GM12872 (cell line): ENCODE measurements at regions not wholly inside any gene's neighbourhood (a gene's known extent, or its start where the extent isn't known, plus 50 kb on each side); places are given as distances from the start of the nearest gene placed in this dataset.

Experiments used
- TF ChIP-seq, protein P1 (sequence below): IDR thresholded peaks from 3 replicates; pipeline ENCODE4 v1.5.1; 2011; ENCODE audit warnings: low read depth, mild to moderate bottlenecking, low read length, moderate library complexity; ENCODE audit not compliant: insufficient read depth

DNA sequence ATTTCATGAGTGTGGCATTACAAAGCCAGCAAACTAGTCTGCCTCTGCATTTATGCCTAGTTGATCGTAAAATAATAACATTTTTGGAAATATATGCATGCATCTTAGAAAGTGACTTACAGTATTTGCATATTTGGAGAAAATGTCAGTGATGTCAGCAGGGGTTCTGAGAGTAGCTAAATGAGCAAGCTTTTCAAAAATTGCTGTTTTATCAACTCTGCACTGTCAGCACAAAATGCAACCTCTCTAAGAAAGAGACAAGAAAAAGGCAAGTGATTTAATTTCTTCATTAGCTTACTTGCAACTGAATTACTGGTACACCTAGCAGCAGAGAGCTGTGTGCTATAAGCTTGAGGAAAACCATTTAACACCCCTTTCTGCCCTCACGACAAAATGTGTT lies 632.5 kb upstream of the MMS22L start:
- TF ChIP-seq, protein P1, sequence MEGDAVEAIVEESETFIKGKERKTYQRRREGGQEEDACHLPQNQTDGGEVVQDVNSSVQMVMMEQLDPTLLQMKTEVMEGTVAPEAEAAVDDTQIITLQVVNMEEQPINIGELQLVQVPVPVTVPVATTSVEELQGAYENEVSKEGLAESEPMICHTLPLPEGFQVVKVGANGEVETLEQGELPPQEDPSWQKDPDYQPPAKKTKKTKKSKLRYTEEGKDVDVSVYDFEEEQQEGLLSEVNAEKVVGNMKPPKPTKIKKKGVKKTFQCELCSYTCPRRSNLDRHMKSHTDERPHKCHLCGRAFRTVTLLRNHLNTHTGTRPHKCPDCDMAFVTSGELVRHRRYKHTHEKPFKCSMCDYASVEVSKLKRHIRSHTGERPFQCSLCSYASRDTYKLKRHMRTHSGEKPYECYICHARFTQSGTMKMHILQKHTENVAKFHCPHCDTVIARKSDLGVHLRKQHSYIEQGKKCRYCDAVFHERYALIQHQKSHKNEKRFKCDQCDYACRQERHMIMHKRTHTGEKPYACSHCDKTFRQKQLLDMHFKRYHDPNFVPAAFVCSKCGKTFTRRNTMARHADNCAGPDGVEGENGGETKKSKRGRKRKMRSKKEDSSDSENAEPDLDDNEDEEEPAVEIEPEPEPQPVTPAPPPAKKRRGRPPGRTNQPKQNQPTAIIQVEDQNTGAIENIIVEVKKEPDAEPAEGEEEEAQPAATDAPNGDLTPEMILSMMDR = no peak

DNA sequence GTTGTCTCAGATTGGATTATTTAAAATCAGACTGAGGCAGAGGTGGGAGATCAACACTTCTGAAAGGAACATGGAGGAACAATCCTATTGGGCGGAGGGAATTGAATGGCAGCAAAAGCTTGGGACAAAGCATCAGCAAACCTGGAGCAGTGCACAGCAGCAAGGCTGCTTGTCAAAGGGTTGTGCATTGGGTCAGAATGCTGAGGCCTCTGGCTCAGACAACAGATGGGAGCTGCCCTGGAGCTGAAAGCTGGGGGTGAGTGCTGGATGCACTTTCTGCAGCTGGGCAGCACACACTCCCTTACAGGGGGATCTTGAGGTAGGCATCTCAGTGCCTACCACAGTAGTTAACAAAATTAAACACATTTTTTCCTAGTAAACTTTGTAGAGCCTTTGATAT lies 634.4 kb upstream of the MMS22L start:
- TF ChIP-seq, protein P1 = no peak

DNA sequence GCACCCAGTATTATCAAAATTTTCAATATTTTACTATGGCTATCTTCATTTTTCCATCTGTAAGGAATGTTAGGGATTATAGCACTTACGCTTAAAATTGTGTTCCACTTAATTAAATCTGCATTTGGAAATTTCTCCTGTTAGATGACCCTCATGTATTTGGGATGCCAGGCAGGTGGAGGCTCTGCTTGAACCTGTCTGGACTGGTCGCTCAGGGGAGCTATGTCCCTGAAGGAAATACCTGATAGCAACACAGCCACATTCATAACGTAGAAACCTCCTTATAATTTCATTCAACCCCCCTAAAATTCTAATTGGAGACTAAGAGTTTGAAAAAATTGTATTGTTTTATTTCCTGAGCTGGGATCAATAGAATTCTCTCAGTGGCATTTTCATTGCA lies 636.0 kb upstream of the MMS22L start:
- TF ChIP-seq, protein P1 = no peak

DNA sequence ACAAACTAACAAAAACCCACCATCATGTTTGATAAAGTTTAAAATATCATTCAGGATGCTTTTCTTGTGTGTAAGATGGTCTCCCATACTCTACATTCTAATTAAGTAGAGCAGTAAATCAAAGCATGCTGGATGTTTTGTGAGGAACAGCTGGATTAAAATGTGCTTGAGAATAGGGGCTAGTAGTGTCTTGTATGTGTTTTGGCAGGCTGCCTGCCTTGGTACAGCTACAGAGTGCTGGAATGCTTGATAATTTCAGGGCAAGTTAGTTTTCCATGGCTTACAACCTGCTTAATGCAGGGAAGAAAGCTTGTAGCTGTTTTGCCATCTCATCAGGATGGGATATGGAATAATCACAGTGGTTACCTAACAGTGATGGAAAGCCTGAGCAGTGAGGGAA lies 636.6 kb upstream of the MMS22L start:
- TF ChIP-seq, protein P1 = no peak

DNA sequence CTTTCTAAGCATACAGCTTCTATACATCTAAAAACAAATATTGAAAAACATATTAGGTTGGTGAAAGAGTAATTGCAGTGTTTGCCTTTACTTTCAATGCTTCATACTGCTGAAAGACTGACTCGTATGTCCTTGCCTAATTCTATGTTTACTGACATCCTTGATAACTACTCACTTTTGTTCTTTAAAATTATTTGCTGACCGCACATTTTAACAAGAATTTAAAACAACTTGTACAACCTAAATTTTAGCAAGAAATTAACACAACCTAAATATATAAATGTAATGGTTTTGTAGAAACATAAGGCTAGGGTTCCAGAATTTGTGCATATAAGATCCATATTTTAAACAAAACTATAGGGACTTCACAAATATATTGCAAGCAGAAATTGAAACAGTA lies 640.2 kb upstream of the MMS22L start:
- TF ChIP-seq, protein P1 = no peak

DNA sequence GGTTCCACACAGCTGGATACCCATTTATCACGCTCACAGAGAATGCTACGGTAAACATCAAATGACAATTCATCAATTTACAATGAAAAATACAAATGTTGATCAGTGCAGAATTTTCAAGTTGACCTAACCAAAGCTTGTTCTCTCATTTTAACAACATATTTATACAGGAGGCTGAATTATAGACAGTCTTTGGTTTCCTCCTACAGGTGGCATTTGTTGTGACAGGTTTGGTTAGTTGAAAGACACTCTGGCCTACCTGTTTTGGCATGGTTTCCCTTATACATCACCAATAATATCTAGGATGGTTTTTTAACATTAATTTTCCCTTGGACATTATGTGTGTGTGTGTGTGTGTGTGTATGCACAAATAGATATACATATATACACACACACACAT lies 642.5 kb upstream of the MMS22L start:
- TF ChIP-seq, protein P1 = no peak

DNA sequence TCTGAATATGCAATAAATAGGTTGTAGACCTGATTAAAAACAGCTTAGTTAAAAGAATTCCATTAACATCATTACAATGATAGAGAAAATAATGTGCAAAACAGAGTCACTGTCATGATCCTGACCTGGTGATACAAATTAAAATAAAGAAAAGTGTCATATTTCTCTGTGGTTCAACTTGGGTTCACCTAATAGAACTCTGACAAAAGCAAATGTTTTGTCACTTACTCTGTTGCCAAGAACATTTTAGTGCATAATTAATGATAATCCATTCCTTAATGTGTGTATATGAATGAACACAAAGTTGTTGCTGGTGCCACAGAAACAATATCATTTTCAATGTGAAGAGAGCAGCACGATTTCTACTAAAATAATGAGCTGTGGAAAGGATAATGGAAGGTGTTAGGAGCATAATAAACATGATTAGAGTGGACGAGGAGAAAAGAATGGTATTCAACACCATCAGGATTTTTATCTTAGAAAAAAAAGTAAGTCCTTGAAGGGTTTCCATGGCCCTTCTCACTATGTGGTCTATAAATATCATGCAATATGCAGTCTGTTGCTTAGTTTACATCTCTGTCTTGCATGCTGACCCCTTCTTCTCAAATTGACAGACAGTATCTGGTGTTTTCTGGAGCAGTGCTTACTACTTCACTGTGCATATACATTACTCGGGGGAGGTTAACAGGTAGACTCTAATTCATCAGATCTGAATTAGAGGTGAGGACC lies 656.6 kb upstream of the MMS22L start:
- TF ChIP-seq, protein P1 = no peak

DNA sequence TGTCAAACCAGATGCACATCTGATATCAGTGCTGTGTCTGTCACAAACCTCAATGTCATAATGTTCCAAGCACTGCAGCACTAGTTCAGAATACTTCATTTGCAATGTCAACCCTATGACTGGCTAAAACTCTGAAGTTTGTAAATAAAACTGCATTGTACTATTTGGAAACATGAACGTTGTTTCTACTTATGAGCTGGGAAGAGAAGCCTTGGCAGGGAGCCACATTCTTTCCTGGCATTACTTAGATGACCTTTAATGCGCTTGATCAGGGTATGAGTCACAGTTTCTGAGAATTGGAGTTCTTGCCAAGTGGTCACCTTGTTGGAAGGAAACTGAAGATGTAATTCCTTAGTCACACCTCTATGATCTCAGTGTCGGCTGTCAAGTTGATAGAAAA lies 664.8 kb upstream of the MMS22L start:
- TF ChIP-seq, protein P1 = no peak
